Glutamatergic neuron (in vitro differentiated cells): ENCODE measurements at regions not wholly inside any gene's neighbourhood (a gene's known extent, or its start where the extent isn't known, plus 50 kb on each side); places are given as distances from the start of the nearest gene placed in this dataset.

ENCODE experiments used
- DNase-seq: peaks from one replicate; pipeline ENCODE4 v3.0.0; 2022
- H3K27ac Mint-ChIP-seq: one replicate; pipeline ENCODE4 v1.8.0; 2020; ENCODE audit warnings: mild to moderate bottlenecking, mixed read lengths, inconsistent platforms; ENCODE audit not compliant: unreplicated experiment
- H3K27me3 Mint-ChIP-seq: one replicate; pipeline ENCODE4 v1.8.0; 2020; ENCODE audit warnings: mild to moderate bottlenecking, moderate library complexity, mixed read lengths, inconsistent platforms; ENCODE audit not compliant: unreplicated experiment
- H3K36me3 Mint-ChIP-seq: one replicate; pipeline ENCODE4 v1.8.0; 2020; ENCODE audit warnings: mild to moderate bottlenecking, mixed read lengths, inconsistent platforms; ENCODE audit not compliant: unreplicated experiment
- H3K4me1 Mint-ChIP-seq: one replicate; pipeline ENCODE4 v1.8.0; 2020; ENCODE audit warnings: mild to moderate bottlenecking, low read depth, mixed read lengths, inconsistent platforms; ENCODE audit not compliant: unreplicated experiment
- H3K4me3 Mint-ChIP-seq: one replicate; pipeline ENCODE4 v1.8.0; 2020; ENCODE audit warnings: mild to moderate bottlenecking, mixed read lengths, inconsistent platforms; ENCODE audit not compliant: unreplicated experiment
- H3K9me3 Mint-ChIP-seq: one replicate; pipeline ENCODE4 v1.8.0; 2020; ENCODE audit warnings: mild to moderate bottlenecking, moderate library complexity, mixed read lengths, inconsistent platforms; ENCODE audit not compliant: unreplicated experiment
- TF ChIP-seq, protein P1 (sequence below): fragments of 200-600 bp; sonication (generic); IDR thresholded peaks from one replicate; pipeline ENCODE4 v1.5.0; 2021; ENCODE audit not compliant: partially characterized antibody, unreplicated experiment

DNA sequence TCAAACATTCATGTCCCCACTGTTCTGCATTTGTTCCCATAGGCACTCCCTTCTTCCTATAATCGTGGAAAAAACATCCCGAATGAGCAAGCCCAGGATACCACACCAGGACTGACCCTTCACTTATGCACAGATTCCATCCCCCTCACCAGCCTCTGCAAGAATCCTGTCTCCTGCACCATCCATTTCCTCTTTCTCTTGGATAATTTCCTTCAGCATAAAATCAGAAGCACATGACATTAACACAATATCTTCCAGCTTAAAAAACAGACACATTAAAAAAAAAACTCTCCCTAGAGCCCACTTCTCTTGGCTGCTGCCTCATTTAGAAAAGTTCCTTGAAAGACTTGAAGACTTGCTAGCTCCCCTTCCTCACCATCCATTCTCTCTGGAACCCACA is 120.9 kb upstream of the CPSF6 start:
- Mint-ChIP-seq H3K4me3 (no peak overlapping the region), H3K27ac (no peak overlapping the region), H3K4me1 (no peaks in the 10 kb centered on the region), H3K9me3 (no peaks in the 10 kb centered on the region), H3K36me3 (no peaks in the 10 kb centered on the region), H3K27me3 (no peaks in the 10 kb centered on the region)
- TF ChIP-seq, protein P1, sequence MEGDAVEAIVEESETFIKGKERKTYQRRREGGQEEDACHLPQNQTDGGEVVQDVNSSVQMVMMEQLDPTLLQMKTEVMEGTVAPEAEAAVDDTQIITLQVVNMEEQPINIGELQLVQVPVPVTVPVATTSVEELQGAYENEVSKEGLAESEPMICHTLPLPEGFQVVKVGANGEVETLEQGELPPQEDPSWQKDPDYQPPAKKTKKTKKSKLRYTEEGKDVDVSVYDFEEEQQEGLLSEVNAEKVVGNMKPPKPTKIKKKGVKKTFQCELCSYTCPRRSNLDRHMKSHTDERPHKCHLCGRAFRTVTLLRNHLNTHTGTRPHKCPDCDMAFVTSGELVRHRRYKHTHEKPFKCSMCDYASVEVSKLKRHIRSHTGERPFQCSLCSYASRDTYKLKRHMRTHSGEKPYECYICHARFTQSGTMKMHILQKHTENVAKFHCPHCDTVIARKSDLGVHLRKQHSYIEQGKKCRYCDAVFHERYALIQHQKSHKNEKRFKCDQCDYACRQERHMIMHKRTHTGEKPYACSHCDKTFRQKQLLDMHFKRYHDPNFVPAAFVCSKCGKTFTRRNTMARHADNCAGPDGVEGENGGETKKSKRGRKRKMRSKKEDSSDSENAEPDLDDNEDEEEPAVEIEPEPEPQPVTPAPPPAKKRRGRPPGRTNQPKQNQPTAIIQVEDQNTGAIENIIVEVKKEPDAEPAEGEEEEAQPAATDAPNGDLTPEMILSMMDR, result no peak
- no peak for DNase-seq

DNA sequence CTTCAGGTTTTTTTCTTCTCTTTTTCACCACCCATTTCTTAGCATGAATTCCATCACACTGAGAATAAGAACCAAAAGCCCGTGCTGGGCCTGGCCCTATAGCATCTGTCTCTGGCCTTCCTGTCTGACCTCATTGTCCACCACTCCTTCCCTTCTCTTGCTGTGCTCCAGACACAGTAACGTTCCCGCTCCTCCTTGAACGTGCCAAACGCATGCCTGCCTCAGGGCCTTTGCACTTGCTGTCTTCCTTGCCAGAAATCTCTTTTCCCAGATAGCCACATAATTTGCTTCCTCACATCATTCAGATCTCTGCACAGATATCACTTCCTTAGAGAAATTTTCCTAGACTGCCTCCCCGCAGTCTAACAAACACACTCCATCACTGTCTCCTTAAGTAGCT is 119.6 kb upstream of the CPSF6 start:
- Mint-ChIP-seq H3K4me1 (no peaks in the 10 kb centered on the region), H3K36me3 (no peaks in the 10 kb centered on the region), H3K9me3 (no peaks in the 10 kb centered on the region), H3K27me3 (no peaks in the 10 kb centered on the region), H3K27ac (no peak overlapping the region), H3K4me3 (no peak overlapping the region)
- TF ChIP-seq, protein P1, result no peak
- no peak for DNase-seq

DNA sequence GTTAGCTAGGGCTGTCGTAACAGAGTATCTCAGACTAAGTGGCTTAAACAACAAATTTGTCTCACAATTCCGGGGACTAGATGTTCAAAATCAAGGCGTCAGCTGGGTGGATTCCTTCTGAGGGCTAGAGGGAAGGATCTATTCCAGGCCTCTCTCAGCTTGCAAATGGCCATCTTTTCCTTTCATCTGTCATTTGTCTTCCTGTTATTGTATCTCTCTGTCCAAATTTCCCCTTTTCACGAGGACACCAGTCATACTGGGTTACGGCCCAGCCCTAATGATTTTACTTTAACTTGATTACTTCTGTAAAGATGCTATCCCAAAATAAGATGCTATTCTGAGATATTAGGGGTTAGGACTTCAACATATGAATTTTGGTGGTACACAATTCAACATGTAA is 119.0 kb upstream of the CPSF6 start:
- TF ChIP-seq, protein P1, result no peak
- Mint-ChIP-seq H3K9me3 (no peaks in the 10 kb centered on the region), H3K36me3 (no peaks in the 10 kb centered on the region), H3K4me1 (no peaks in the 10 kb centered on the region), H3K27ac (no peak overlapping the region), H3K4me3 (no peak overlapping the region), H3K27me3 (no peaks in the 10 kb centered on the region)
- DNase-seq, result no peak

DNA sequence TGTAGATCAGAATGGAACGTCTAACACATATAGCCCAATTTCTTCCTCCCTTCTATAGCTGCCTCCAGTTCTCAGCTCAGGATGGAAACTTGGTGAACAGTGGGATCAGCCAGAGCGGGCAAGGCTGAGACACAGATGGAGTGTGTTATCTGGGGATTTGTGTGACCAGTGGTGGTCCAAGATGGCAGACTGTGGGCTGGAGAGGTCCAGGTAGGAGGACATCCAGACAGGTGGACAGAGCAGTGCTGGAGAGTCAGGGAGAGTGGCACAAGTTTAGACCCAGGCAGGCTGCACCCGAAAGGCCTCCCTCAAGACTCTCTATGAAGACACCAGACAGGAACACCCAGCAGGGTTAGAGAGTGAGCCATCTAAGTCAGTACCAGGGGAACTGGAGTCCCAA is 116.1 kb upstream of the CPSF6 start:
- no peaks in the 10 kb centered on the region for H3K4me1 Mint-ChIP-seq
- no peaks in the 10 kb centered on the region for H3K27me3 Mint-ChIP-seq
- no peak for DNase-seq
- TF ChIP-seq, protein P1, result no peak
- H3K27ac Mint-ChIP-seq, result no peak overlapping the region
- H3K9me3 Mint-ChIP-seq, result no peaks in the 10 kb centered on the region
- H3K4me3 Mint-ChIP-seq, result no peak overlapping the region
- H3K36me3 Mint-ChIP-seq, result no peaks in the 10 kb centered on the region

DNA sequence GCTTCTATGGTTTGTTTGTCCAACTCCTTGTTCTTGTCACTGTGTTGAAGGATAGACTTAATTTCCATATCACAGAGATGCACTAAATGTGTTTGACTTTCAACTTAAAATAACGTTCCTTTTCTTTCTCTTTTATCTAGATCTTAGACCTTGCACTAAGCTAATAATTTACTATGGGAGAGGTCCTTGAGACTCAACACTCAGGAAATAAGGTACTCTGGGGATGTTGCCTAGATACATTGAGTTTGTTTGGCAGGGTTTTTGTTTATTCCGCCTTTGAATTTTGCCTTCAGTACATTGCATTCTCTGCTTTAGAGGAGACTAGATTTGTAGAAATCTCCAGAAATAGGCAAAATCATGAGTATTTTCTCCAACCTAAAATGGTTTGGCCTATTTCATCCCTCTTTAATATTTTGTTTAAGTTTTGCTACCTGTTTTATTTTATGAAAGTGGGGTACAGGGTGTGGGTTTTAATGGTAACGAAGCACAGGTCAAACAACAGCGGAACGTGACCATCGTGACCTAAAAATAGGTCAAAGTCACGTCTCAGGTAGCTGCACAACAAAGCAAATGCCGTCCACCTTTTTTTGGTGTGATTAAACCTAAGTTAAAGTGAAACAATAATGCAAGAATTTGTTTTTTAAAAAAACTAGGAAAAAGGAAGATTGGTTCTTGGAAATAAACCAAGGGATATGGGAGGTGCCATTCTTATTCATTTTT is 115.3 kb upstream of the CPSF6 start:
- no peaks in the 10 kb centered on the region for H3K4me1 Mint-ChIP-seq
- H3K27me3 Mint-ChIP-seq, result no peaks in the 10 kb centered on the region
- H3K36me3 Mint-ChIP-seq, result no peaks in the 10 kb centered on the region
- H3K4me3 Mint-ChIP-seq, result no peak overlapping the region
- H3K9me3 Mint-ChIP-seq, result no peaks in the 10 kb centered on the region
- H3K27ac Mint-ChIP-seq, result no peak overlapping the region
- no peak for DNase-seq
- TF ChIP-seq, protein P1, result no peak
